ENCODE measurements at regions not wholly inside any gene's neighbourhood (a gene's known extent, or its start where the extent isn't known, plus 50 kb on each side); places are given as distances from the start of the nearest gene placed in this dataset.

DNA sequence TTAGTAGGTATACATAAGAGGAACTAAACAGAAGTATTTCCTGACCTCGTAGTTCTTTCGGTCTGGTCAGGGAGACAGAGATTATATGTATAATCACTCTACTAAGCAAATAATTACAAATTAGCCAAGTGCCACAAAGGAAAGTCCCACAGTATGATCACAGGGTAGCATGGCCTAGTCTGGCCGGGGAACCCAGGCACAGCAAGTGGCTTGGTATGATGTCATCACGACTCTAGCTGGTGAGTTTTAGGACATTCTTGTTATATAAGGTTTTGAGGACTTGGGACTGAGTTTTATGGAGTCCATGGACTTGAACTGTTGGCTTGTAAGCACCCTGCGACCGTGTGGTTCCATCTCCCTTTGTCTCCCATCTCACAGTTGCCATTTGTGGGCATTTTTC, 316.5 kb upstream of the ZFHX3 start:
- H3K27me3 ChIP-seq (ENCODE audit: insufficient read depth, low read length), result peaks cover 31% of the 10 kb centered on the region
- no peaks in the 10 kb centered on the region for H3K4me1 ChIP-seq (ENCODE audit: control insufficient read depth in 1 of 2, insufficient read depth in 2 of 2, low read length in 2 of 2)

DNA sequence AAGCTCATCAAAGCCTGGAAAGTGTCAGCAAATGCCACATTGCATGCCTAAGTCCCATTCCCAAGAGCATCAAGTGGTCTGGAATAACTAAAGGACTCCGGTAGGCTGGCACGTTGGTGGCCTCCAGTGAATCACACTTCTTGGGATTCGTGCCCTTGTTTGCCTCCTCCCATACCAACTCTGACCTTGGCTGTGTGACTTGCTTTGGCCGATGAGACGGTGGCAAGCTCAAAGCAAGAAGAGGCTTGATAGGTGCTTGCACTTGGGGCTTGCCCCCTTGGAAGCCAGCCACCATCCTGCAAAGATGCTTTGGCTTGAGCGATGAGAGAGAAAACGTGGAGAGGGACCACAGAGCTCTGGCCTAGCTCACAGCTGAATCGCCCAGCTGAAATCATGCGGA, 313.1 kb upstream of the ZFHX3 start:
- Histone ChIP-seq H3K36me3 (ENCODE audit: control insufficient read depth in 1 of 2, insufficient read depth in 2 of 2, low read length in 2 of 2) (no peaks in the 10 kb centered on the region), H3K4me2 (ENCODE audit: low read length) (no peak overlapping the region), H3K4me3 (replicated peaks in 1 of 2; ENCODE audit: low read depth in 1 of 2, low read length in 2 of 2) (no peak overlapping the region), H3K4me1 (ENCODE audit: control insufficient read depth in 1 of 2, insufficient read depth in 2 of 2, low read length in 2 of 2) (no peaks in the 10 kb centered on the region), H3K9me2 (ENCODE audit: insufficient read depth) (no peaks in the 10 kb centered on the region), H3K79me2 (ENCODE audit: insufficient read depth, low read length) (no peaks in the 10 kb centered on the region), H4K20me1 (ENCODE audit: insufficient read depth) (no peaks in the 10 kb centered on the region), H2AFZ (ENCODE audit: low read depth, low read length, poor library complexity, severe bottlenecking) (no peak overlapping the region), H3K9me3 (ENCODE audit: control insufficient read depth in 1 of 2, insufficient read depth in 1 of 2, low read depth in 1 of 2, low read length in 2 of 2) (no peaks in the 10 kb centered on the region), H3K27ac (ENCODE audit: low read depth, low read length) (no peak overlapping the region), H3K27me3 (ENCODE audit: insufficient read depth, low read length) (peaks cover 15% of the 10 kb centered on the region; the same call in 1 of the 2 replicates), H3K9ac (ENCODE audit: low read length) (no peak overlapping the region)
- ChIA-PET POLR2A (no interaction called here), CTCF (no interaction called here), RAD21 (ENCODE audit: low non-redundant PET in 1 of 2, low total read pairs in 2 of 2, uncharacterized antibody in 2 of 2, unreplicated experiment in 2 of 2) (no interaction called here)
- no TSS peak for BruUV-seq (replicated peaks)
- no peak for DNase-seq (ENCODE audit: low read depth, low spot score)
- ATAC-seq, result no peak
- TF ChIP-seq FOSL1 (IDR thresholded peaks at IDR 0.05; ENCODE audit: low read depth), result no peak
- TF ChIP-seq CEBPB (IDR thresholded peaks at IDR 0.05; ENCODE audit: low read depth), result no peak
- no peak for TF ChIP-seq SRF (IDR thresholded peaks at IDR 0.05; ENCODE audit: low read depth)
- TF ChIP-seq, protein P1, sequence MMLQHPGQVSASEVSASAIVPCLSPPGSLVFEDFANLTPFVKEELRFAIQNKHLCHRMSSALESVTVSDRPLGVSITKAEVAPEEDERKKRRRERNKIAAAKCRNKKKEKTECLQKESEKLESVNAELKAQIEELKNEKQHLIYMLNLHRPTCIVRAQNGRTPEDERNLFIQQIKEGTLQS (IDR thresholded peaks at IDR 0.05), result no peak
- TF ChIP-seq, protein P2, sequence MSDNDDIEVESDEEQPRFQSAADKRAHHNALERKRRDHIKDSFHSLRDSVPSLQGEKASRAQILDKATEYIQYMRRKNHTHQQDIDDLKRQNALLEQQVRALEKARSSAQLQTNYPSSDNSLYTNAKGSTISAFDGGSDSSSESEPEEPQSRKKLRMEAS (IDR thresholded peaks at IDR 0.05), result no peak
- no peak for TF ChIP-seq EZH2 (IDR thresholded peaks at IDR 0.05)
- no peak for TF ChIP-seq YY1 (IDR thresholded peaks at IDR 0.05; ENCODE audit: extremely low read depth, insufficient replicate concordance, low read depth, low read length)
- TF ChIP-seq, protein P3, sequence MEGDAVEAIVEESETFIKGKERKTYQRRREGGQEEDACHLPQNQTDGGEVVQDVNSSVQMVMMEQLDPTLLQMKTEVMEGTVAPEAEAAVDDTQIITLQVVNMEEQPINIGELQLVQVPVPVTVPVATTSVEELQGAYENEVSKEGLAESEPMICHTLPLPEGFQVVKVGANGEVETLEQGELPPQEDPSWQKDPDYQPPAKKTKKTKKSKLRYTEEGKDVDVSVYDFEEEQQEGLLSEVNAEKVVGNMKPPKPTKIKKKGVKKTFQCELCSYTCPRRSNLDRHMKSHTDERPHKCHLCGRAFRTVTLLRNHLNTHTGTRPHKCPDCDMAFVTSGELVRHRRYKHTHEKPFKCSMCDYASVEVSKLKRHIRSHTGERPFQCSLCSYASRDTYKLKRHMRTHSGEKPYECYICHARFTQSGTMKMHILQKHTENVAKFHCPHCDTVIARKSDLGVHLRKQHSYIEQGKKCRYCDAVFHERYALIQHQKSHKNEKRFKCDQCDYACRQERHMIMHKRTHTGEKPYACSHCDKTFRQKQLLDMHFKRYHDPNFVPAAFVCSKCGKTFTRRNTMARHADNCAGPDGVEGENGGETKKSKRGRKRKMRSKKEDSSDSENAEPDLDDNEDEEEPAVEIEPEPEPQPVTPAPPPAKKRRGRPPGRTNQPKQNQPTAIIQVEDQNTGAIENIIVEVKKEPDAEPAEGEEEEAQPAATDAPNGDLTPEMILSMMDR (IDR thresholded peaks at IDR 0.05 in 2 of 3, conservative IDR thresholded peaks at IDR 0.05 in 1 of 3; ENCODE audit: borderline replicate concordance in 1 of 3, insufficient read depth in 1 of 3, low read depth in 2 of 3, low read length in 2 of 3), result no peak
- intact Hi-C loops (cut with micrococcal nuclease), result no loop called here

More for the DNA sequence above, 316.5 kb upstream of the ZFHX3 start:
- Histone ChIP-seq H3K9ac (ENCODE audit: low read length) (no peak overlapping the region), H3K4me3 (replicated peaks in 1 of 2; ENCODE audit: low read depth in 1 of 2, low read length in 2 of 2) (no peak overlapping the region), H3K4me2 (ENCODE audit: low read length) (no peak overlapping the region), H3K9me3 (ENCODE audit: control insufficient read depth in 1 of 2, insufficient read depth in 1 of 2, low read depth in 1 of 2, low read length in 2 of 2) (no peaks in the 10 kb centered on the region), H3K36me3 (ENCODE audit: control insufficient read depth in 1 of 2, insufficient read depth in 2 of 2, low read length in 2 of 2) (no peaks in the 10 kb centered on the region), H4K20me1 (ENCODE audit: insufficient read depth) (no peaks in the 10 kb centered on the region), H3K27ac (ENCODE audit: low read depth, low read length) (no peak overlapping the region), H3K79me2 (ENCODE audit: insufficient read depth, low read length) (no peaks in the 10 kb centered on the region), H3K9me2 (ENCODE audit: insufficient read depth) (no peaks in the 10 kb centered on the region), H2AFZ (ENCODE audit: low read depth, low read length, poor library complexity, severe bottlenecking) (no peak overlapping the region)
- DNase-seq (ENCODE audit: low read depth, low spot score), result no peak
- ChIA-PET RAD21 (ENCODE audit: low non-redundant PET in 1 of 2, low total read pairs in 2 of 2, uncharacterized antibody in 2 of 2, unreplicated experiment in 2 of 2) (no interaction called here), POLR2A (no interaction called here), CTCF (no interaction called here)
- intact Hi-C loops (cut with micrococcal nuclease), result no loop called here
- BruUV-seq (replicated peaks), result no TSS peak
- no peak for TF ChIP-seq SP1 (IDR thresholded peaks at IDR 0.05; ENCODE audit: low read depth)
- TF ChIP-seq FOSL1 (IDR thresholded peaks at IDR 0.05; ENCODE audit: low read depth), result no peak
- no peak for TF ChIP-seq SRF (IDR thresholded peaks at IDR 0.05; ENCODE audit: low read depth)
- TF ChIP-seq, protein P4, sequence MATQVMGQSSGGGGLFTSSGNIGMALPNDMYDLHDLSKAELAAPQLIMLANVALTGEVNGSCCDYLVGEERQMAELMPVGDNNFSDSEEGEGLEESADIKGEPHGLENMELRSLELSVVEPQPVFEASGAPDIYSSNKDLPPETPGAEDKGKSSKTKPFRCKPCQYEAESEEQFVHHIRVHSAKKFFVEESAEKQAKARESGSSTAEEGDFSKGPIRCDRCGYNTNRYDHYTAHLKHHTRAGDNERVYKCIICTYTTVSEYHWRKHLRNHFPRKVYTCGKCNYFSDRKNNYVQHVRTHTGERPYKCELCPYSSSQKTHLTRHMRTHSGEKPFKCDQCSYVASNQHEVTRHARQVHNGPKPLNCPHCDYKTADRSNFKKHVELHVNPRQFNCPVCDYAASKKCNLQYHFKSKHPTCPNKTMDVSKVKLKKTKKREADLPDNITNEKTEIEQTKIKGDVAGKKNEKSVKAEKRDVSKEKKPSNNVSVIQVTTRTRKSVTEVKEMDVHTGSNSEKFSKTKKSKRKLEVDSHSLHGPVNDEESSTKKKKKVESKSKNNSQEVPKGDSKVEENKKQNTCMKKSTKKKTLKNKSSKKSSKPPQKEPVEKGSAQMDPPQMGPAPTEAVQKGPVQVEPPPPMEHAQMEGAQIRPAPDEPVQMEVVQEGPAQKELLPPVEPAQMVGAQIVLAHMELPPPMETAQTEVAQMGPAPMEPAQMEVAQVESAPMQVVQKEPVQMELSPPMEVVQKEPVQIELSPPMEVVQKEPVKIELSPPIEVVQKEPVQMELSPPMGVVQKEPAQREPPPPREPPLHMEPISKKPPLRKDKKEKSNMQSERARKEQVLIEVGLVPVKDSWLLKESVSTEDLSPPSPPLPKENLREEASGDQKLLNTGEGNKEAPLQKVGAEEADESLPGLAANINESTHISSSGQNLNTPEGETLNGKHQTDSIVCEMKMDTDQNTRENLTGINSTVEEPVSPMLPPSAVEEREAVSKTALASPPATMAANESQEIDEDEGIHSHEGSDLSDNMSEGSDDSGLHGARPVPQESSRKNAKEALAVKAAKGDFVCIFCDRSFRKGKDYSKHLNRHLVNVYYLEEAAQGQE (IDR thresholded peaks at IDR 0.05; ENCODE audit: low read depth), result no peak
- ATAC-seq, result no peak
